ENCODE measurements at regions not wholly inside any gene's neighbourhood (a gene's known extent, or its start where the extent isn't known, plus 50 kb on each side); places are given as distances from the start of the nearest gene placed in this dataset.
"Not testable (repeated sequence)": the region's sequence is repeated elsewhere in the genome, so short reads cannot be mapped to it uniquely, and the experiment has no call there.

DNA sequence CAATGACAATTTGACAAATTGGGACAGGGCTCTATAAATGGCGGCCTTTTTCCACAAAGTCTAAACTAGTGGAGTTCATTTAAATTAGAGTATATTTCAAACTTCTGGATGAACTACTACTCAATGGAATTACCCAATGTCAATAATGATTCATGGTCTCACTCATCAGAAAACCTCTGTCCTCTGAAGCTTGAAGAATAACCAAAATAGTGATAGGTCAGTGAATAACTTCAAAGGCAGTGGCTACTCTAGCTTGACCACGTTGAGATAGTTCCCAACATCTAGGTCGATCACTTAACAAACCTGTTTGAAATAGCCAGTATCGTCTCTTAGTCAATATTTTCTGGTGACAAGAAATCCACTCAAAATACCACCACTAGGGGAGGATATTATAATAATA, 197.6 kb downstream of the HDGFL1 start:
- no peak overlapping the region for H3K27ac ChIP-seq
- no peak overlapping the region for H3K27ac Mint-ChIP-seq
- no peak overlapping the region for H3K4me3 Mint-ChIP-seq
- DNase-seq (ENCODE audit: low spot score) = no peak
- TF ChIP-seq EZH2 (IDR thresholded peaks at IDR 0.05) (no peak), EZH2phosphoT487 (IDR thresholded peaks at IDR 0.05) (no peak)
- TF ChIP-seq, protein P1, sequence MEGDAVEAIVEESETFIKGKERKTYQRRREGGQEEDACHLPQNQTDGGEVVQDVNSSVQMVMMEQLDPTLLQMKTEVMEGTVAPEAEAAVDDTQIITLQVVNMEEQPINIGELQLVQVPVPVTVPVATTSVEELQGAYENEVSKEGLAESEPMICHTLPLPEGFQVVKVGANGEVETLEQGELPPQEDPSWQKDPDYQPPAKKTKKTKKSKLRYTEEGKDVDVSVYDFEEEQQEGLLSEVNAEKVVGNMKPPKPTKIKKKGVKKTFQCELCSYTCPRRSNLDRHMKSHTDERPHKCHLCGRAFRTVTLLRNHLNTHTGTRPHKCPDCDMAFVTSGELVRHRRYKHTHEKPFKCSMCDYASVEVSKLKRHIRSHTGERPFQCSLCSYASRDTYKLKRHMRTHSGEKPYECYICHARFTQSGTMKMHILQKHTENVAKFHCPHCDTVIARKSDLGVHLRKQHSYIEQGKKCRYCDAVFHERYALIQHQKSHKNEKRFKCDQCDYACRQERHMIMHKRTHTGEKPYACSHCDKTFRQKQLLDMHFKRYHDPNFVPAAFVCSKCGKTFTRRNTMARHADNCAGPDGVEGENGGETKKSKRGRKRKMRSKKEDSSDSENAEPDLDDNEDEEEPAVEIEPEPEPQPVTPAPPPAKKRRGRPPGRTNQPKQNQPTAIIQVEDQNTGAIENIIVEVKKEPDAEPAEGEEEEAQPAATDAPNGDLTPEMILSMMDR (IDR thresholded peaks at IDR 0.05) = no peak
- no peak overlapping the region for H2AFZ ChIP-seq (replicated peaks)
- H3K4me3 ChIP-seq = no peak overlapping the region
- H3K9ac ChIP-seq = no peak overlapping the region
- H3K4me1 Mint-ChIP-seq = no peaks in the 10 kb centered on the region
- no peak overlapping the region for H3K4me2 ChIP-seq
- no peaks in the 10 kb centered on the region for H4K20me1 ChIP-seq (ENCODE audit: low read depth)
- no peaks in the 10 kb centered on the region for H3K36me3 ChIP-seq
- H3K9me3 Mint-ChIP-seq = peaks cover 8% of the 10 kb centered on the region
- no peaks in the 10 kb centered on the region for H3K27me3 ChIP-seq
- H3F3A ChIP-seq (ENCODE audit: low read depth) = no peaks in the 10 kb centered on the region
- no peaks in the 10 kb centered on the region for H3K79me2 ChIP-seq (ENCODE audit: low read depth)
- H3K27me3 Mint-ChIP-seq (ENCODE audit: insufficient read depth, low read depth) = no peaks in the 10 kb centered on the region
- no peaks in the 10 kb centered on the region for H3K4me1 ChIP-seq
- no peaks in the 10 kb centered on the region for H3K36me3 Mint-ChIP-seq
- H3K9me3 ChIP-seq (ENCODE audit: low read depth) = no peaks in the 10 kb centered on the region

DNA sequence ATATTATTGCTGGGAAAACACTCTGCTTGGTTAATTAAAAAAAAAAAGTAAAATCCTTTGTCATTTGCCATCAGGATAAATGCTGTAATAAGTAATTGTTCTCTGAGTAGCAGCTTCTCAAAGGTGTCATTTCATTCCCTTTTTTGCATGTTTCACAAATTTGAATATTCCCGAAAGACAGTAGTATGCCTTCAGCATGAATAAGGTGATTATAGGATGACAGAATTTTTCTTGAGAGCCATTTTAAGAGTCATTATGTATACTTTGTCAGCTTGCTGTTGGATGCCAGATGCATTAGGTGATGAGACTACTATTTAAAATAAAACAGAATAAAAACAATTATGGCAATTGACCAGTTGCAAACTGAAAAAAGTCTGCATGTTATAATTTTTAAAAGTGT, 200.7 kb downstream of the HDGFL1 start:
- Histone ChIP-seq H3K9me3 (ENCODE audit: low read depth) (no peaks in the 10 kb centered on the region), H3K4me3 (no peak overlapping the region), H3K36me3 (no peaks in the 10 kb centered on the region), H3K4me2 (no peak overlapping the region), H3K9ac (no peak overlapping the region), H3K27ac (no peak overlapping the region), H3F3A (ENCODE audit: low read depth) (no peaks in the 10 kb centered on the region), H3K79me2 (ENCODE audit: low read depth) (no peaks in the 10 kb centered on the region), H3K27me3 (no peaks in the 10 kb centered on the region), H4K20me1 (ENCODE audit: low read depth) (no peaks in the 10 kb centered on the region), H3K4me1 (no peaks in the 10 kb centered on the region), H2AFZ (replicated peaks) (no peak overlapping the region)
- no peak overlapping the region for H3K4me3 Mint-ChIP-seq
- H3K27ac Mint-ChIP-seq = no peak overlapping the region
- H3K4me1 Mint-ChIP-seq = no peaks in the 10 kb centered on the region
- no peaks in the 10 kb centered on the region for H3K27me3 Mint-ChIP-seq (ENCODE audit: insufficient read depth, low read depth)
- no peak for DNase-seq (ENCODE audit: low spot score)
- TF ChIP-seq, protein P1 (IDR thresholded peaks at IDR 0.05) = no peak
- no peak for TF ChIP-seq EZH2 (IDR thresholded peaks at IDR 0.05)
- TF ChIP-seq EZH2phosphoT487 (IDR thresholded peaks at IDR 0.05) = no peak
- H3K36me3 Mint-ChIP-seq = no peaks in the 10 kb centered on the region
- H3K9me3 Mint-ChIP-seq = peaks cover 3% of the 10 kb centered on the region

DNA sequence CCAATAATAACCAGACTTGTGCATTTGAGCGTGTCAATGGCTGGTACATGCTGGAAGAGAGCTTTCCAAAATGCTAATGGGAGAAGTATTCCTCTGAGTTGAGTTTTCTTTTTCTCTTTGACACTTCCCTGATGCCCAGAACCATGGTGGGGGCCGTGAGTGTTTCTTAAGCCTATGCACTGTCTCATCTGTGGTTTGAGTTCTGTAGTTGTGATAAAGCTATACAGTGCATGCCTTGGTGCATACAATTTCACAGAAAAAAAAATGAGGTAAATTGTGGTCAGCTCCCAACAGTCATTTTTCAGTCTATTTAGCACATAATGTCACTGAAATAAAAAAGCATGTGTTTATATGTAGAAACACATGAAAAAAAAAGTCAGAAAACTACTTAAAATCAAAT, 204.8 kb downstream of the HDGFL1 start:
- no peak overlapping the region for H3K4me3 ChIP-seq
- H3K27ac Mint-ChIP-seq = no peak overlapping the region
- TF ChIP-seq, protein P1 (IDR thresholded peaks at IDR 0.05) = no peak
- no peak for TF ChIP-seq EZH2 (IDR thresholded peaks at IDR 0.05)
- no peak for TF ChIP-seq EZH2phosphoT487 (IDR thresholded peaks at IDR 0.05)
- no peaks in the 10 kb centered on the region for H3K27me3 ChIP-seq
- H3K9me3 ChIP-seq (ENCODE audit: low read depth) = peaks cover 11% of the 10 kb centered on the region
- peaks cover 20% of the 10 kb centered on the region for H3K9me3 Mint-ChIP-seq
- H3K27me3 Mint-ChIP-seq (ENCODE audit: insufficient read depth, low read depth) = no peaks in the 10 kb centered on the region
- H3K9ac ChIP-seq = no peak overlapping the region
- no peak overlapping the region for H3K4me3 Mint-ChIP-seq
- no peaks in the 10 kb centered on the region for H3K79me2 ChIP-seq (ENCODE audit: low read depth)
- no peaks in the 10 kb centered on the region for H4K20me1 ChIP-seq (ENCODE audit: low read depth)
- H3K4me1 ChIP-seq = no peaks in the 10 kb centered on the region
- H3K4me2 ChIP-seq = no peak overlapping the region
- no peaks in the 10 kb centered on the region for H3K4me1 Mint-ChIP-seq
- peaks cover 2% of the 10 kb centered on the region for H3K36me3 Mint-ChIP-seq
- no peak overlapping the region for H2AFZ ChIP-seq (replicated peaks)
- no peak overlapping the region for H3K27ac ChIP-seq
- no peak for DNase-seq (ENCODE audit: low spot score)
- no peaks in the 10 kb centered on the region for H3F3A ChIP-seq (ENCODE audit: low read depth)
- no peaks in the 10 kb centered on the region for H3K36me3 ChIP-seq

DNA sequence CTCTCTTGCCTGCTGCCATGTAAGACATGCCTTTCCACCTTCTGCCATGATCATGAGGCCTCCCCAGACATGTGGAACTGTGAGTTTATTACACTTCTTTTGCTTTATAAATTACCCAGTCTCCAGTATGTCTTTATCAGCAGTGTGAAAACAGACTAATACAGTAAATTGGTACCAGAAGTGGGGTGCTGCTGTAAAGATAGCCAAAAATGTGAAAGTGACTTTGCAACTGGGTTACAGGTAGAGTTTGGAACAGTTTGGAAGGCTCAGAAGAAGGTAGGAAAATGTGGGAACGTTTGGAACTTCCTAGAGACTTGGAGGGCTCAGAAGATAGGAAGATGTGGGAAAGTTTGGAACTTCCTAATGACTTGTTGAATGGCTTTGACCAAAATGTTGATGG, 209.1 kb downstream of the HDGFL1 start:
- not testable (repeated sequence) for H3K4me1 ChIP-seq; H2AFZ ChIP-seq (replicated peaks); H3K27ac ChIP-seq; H3K4me3 Mint-ChIP-seq; H3F3A ChIP-seq (ENCODE audit: low read depth); DNase-seq (ENCODE audit: low spot score); H3K4me2 ChIP-seq; H3K36me3 Mint-ChIP-seq; H3K27me3 Mint-ChIP-seq (ENCODE audit: insufficient read depth, low read depth); H3K27me3 ChIP-seq; H3K79me2 ChIP-seq (ENCODE audit: low read depth); H3K4me1 Mint-ChIP-seq; H3K36me3 ChIP-seq; H3K9ac ChIP-seq; H4K20me1 ChIP-seq (ENCODE audit: low read depth); H3K4me3 ChIP-seq; H3K27ac Mint-ChIP-seq
- peaks cover 11% of the 10 kb centered on the region for H3K9me3 ChIP-seq (ENCODE audit: low read depth)
- peaks cover 35% of the 10 kb centered on the region for H3K9me3 Mint-ChIP-seq

Data from neural progenitor cell (in vitro differentiated cells).